ENCODE measurements at regions not wholly inside any gene's neighbourhood (a gene's known extent, or its start where the extent isn't known, plus 50 kb on each side); places are given as distances from the start of the nearest gene placed in this dataset.

DNA sequence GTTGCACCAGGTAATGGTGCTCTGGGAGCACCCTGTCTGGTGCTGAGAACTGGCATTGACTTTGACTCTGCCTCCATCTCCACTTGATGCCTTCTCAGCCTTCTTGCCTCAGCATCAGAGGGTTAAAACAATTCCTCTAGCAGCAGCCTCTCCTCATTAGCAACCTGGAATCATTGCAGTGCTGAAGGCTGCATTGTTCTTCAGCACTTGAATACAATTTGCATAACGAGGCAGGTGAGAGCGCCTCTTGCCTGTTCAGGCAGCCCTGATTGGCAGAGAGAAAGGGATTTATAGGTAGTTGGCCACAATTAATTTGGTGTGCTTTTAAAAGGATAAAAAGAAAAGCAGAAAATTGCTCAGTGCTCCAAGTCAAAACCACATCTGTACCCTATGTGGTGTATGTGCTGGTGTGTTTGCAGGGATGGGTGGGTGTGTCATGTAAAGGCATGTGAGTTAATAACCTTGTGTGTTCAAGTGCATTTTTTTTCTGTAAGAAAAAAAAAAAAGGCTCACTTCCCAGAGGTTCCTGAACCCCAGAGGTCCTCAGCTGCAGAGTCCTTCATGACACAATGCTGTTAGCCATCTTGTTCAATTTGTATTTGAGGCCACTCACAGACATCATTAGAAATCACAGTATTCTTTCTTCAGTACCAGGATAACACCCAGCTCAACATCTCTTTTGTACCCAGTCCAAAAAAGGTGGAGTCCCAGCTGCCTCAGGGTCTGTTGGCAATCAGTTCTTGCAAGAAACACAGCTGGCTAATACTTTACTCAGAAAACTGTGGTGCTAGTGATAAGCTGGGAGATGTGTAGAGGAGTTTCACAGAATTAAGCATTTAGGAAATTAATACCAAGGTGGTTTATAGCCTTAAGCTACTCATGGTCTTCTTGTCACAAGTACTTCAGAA lies 385.6 kb downstream of the GRIN2B start:
- CTCF ChIA-PET: interaction anchor here in 1 of 2 donors (0.5 to 1.5 kb wide), 3 partner anchors 9 to 1341 kb away, joined by 3 to 4 read pairs (median 4); no protein-coding TSS in a partner anchor
- Mint-ChIP-seq H3K27ac (no peak overlapping the region), H3K4me3 (no peak overlapping the region), H3K9me3 (peaks cover 0 to 3% (median 0%) of the 10 kb centered on the region in 3 donors), H3K27me3 (peaks cover 0 to 8% of the 10 kb centered on the region in 2 donors), H3K36me3 (no peaks in the 10 kb centered on the region), H3K4me1 (no peaks in the 10 kb centered on the region)
- no peaks in the 10 kb centered on the region for H3K4me1 ChIP-seq (ENCODE audit: control insufficient read depth in 1 of 2, extremely low read depth in 1 of 2, insufficient read depth in 2 of 2, low read length in 2 of 2)
- no peak overlapping the region for H3K27ac ChIP-seq (ENCODE audit: low read length)
- DNase-seq (no peak), ATAC-seq (replicated peaks in 1 of 4) (no peak)
- POLR2A ChIA-PET: interaction anchor here in 1 of 2 donors (0.6 kb wide), 1 partner anchor 14 kb away, joined by 6 read pairs; no protein-coding TSS in a partner anchor
- H3K36me3 ChIP-seq (ENCODE audit: control insufficient read depth in 2 of 2, extremely low read depth in 1 of 2, insufficient read depth in 1 of 2, low read length in 1 of 2): no peaks in the 10 kb centered on the region
- 100% methylated on average over 1 of the region's 2 CpGs for WGBS (ENCODE audit: insufficient coverage)
- no peaks in the 10 kb centered on the region for H3K27me3 ChIP-seq (replicated peaks in 1 of 2; ENCODE audit: control insufficient read depth in 2 of 2, extremely low read depth in 1 of 2, insufficient read depth in 2 of 2, low read length in 1 of 2)
- no peak overlapping the region for H3K4me3 ChIP-seq (ENCODE audit: control insufficient read depth in 1 of 2, extremely low read depth in 1 of 2, low read length in 1 of 2)
- no peaks in the 10 kb centered on the region for H3K9me3 ChIP-seq

DNA sequence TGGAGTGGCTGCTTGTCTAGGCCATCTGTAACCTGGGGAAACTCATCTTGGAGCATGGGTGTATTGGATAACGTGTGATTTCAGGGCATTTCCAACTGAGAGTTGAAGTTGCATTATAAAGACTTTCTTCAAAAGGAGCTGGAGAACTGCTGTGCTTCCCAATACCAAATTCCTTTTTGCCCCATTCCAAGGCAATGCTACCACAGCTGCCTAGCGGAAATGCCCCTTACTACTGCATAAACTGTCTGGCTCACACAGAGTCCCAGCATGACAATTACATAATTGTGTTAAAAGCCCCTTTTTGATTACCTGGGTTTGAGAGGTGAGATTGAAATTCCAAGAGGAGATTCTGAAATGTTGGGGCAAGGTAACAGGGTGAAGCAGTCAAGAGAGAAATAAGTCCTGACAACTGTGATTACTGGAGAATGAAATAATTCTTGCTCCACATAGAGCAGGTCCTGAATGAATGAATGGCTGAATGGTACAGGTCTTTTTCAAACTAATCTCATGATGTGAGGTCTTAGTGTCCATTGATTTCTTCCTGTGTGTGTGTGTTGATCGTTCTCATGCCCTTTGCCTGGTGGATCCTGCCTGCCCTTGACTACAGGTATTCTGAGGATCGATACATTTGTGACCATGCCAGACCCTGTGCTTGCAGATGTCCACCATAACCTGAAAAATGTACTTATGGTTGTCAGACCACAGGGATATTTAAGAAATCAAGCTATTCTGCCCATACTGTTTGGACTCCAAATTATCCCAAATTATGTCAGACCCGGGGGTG lies 386.5 kb downstream of the GRIN2B start:
- WGBS (ENCODE audit: insufficient coverage): 68% methylated on average over 2 of the region's 5 CpGs
- no peaks in the 10 kb centered on the region for H3K4me1 Mint-ChIP-seq

DNA sequence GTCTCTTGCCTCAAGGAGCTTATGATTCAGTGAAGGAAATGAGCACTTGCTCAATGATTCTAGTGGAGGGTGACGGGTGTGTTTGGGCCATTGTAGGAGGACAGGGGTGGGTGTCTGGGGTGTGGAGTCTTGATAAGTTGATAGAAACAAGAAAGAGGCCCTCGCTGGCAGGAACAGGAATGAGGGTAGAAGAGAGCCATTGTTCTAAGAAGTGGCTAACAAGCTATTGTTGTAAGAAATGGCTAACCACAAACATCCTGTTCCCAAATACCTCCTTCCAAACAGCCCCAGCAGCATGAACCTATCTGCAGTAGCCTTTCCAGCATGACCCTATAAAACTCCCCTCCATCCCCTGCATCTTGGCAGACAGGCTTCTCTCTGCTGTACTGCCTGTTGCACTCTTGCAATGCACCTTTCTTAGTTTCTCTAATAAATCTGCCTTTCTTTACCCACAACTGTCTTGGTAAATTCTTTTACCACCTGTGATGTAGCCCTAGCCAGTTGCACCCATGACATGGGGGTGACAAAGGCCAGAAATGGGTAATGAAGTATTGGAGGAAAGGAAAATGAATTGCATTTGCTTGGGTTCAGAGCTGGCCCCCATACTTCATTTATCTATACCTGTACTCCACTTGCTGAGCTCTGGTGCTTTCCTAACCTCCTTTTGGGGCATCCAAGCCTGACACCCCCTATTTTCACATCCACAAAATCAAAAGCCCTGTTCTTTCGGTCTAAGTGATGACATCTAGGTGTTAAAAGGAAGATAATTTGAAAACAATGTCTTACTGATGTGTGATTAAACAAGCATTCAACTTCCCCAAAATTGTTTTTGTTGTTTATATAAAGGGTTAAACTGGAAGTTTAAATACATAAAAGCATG lies 389.1 kb downstream of the GRIN2B start:
- 50% methylated on average over 1 of the region's 3 CpGs for WGBS (ENCODE audit: insufficient coverage)
- Mint-ChIP-seq H3K27me3 (peaks cover 0 to 4% of the 10 kb centered on the region in 2 donors), H3K4me1 (no peaks in the 10 kb centered on the region), H3K9me3 (peaks cover 0 to 3% (median 0%) of the 10 kb centered on the region in 3 donors), H3K36me3 (no peaks in the 10 kb centered on the region), H3K27ac (no peak overlapping the region), H3K4me3 (no peak overlapping the region)
- Histone ChIP-seq H3K4me1 (ENCODE audit: control insufficient read depth in 1 of 2, extremely low read depth in 1 of 2, insufficient read depth in 2 of 2, low read length in 2 of 2) (no peaks in the 10 kb centered on the region), H3K27ac (ENCODE audit: low read length) (no peak overlapping the region), H3K27me3 (replicated peaks in 1 of 2; ENCODE audit: control insufficient read depth in 2 of 2, extremely low read depth in 1 of 2, insufficient read depth in 2 of 2, low read length in 1 of 2) (no peaks in the 10 kb centered on the region), H3K9me3 (no peaks in the 10 kb centered on the region), H3K36me3 (ENCODE audit: control insufficient read depth in 2 of 2, extremely low read depth in 1 of 2, insufficient read depth in 1 of 2, low read length in 1 of 2) (no peaks in the 10 kb centered on the region), H3K4me3 (ENCODE audit: control insufficient read depth in 1 of 2, extremely low read depth in 1 of 2, low read length in 1 of 2) (no peak overlapping the region)
- ChIA-PET CTCF (no interaction called here), POLR2A (no interaction called here)
- DNase-seq (no peak), ATAC-seq (replicated peaks in 1 of 4) (no peak)

More for the DNA sequence above, 386.5 kb downstream of the GRIN2B start:
- Histone ChIP-seq H3K4me1 (ENCODE audit: control insufficient read depth in 1 of 2, extremely low read depth in 1 of 2, insufficient read depth in 2 of 2, low read length in 2 of 2) (no peaks in the 10 kb centered on the region), H3K9me3 (no peaks in the 10 kb centered on the region), H3K4me3 (ENCODE audit: control insufficient read depth in 1 of 2, extremely low read depth in 1 of 2, low read length in 1 of 2) (no peak overlapping the region), H3K27ac (ENCODE audit: low read length) (no peak overlapping the region), H3K27me3 (replicated peaks in 1 of 2; ENCODE audit: control insufficient read depth in 2 of 2, extremely low read depth in 1 of 2, insufficient read depth in 2 of 2, low read length in 1 of 2) (no peaks in the 10 kb centered on the region), H3K36me3 (ENCODE audit: control insufficient read depth in 2 of 2, extremely low read depth in 1 of 2, insufficient read depth in 1 of 2, low read length in 1 of 2) (no peaks in the 10 kb centered on the region)
- Mint-ChIP-seq H3K4me3 (no peak overlapping the region), H3K27ac (no peak overlapping the region), H3K9me3 (peaks cover 0 to 3% (median 0%) of the 10 kb centered on the region in 3 donors), H3K36me3 (no peaks in the 10 kb centered on the region), H3K27me3 (peaks cover 0 to 4% of the 10 kb centered on the region in 2 donors)
- CTCF ChIA-PET: interaction anchor here in 1 of 2 donors (1.5 kb wide), 1 partner anchor 10 kb away, joined by 4 read pairs; no protein-coding TSS in a partner anchor
- POLR2A ChIA-PET: interaction anchor here in 1 of 2 donors (0.6 kb wide), 1 partner anchor 13 kb away, joined by 6 read pairs; no protein-coding TSS in a partner anchor
- DNase-seq (no peak), ATAC-seq (replicated peaks in 1 of 4) (no peak)

DNA sequence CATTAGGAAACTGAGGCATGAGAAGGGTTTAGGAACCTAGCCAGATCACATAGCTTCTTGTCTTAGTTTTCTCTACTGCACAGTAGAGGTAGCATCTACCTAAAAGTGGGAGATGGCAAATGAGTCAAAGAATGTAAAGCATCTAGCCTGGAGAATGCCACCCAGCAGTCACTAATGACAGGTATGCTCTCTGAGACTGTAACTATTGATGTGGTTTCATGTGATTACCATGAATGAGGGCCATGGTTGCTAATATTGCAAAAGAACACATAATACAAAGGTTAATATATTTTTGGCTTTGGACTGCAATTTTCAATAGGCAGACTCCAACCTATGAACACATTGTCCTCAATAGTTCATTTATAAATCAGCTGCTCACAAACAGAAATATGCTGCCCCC lies 389.9 kb downstream of the GRIN2B start:
- H3K36me3 ChIP-seq (ENCODE audit: control insufficient read depth in 2 of 2, extremely low read depth in 1 of 2, insufficient read depth in 1 of 2, low read length in 1 of 2): no peaks in the 10 kb centered on the region
- no peak for ATAC-seq (replicated peaks in 1 of 4)
- no peak overlapping the region for H3K27ac ChIP-seq (ENCODE audit: low read length)
- Mint-ChIP-seq H3K36me3 (no peaks in the 10 kb centered on the region), H3K9me3 (peaks cover 0 to 3% (median 0%) of the 10 kb centered on the region in 3 donors), H3K27me3 (no peaks in the 10 kb centered on the region), H3K4me3 (no peak overlapping the region), H3K27ac (no peak overlapping the region), H3K4me1 (no peaks in the 10 kb centered on the region)
- no peak for DNase-seq
- H3K27me3 ChIP-seq (replicated peaks in 1 of 2; ENCODE audit: control insufficient read depth in 2 of 2, extremely low read depth in 1 of 2, insufficient read depth in 2 of 2, low read length in 1 of 2): no peaks in the 10 kb centered on the region
- H3K4me3 ChIP-seq (ENCODE audit: control insufficient read depth in 1 of 2, extremely low read depth in 1 of 2, low read length in 1 of 2): no peak overlapping the region
- no peaks in the 10 kb centered on the region for H3K4me1 ChIP-seq (ENCODE audit: control insufficient read depth in 1 of 2, extremely low read depth in 1 of 2, insufficient read depth in 2 of 2, low read length in 2 of 2)
- POLR2A ChIA-PET: no interaction called here
- H3K9me3 ChIP-seq: no peaks in the 10 kb centered on the region
- CTCF ChIA-PET: no interaction called here

DNA sequence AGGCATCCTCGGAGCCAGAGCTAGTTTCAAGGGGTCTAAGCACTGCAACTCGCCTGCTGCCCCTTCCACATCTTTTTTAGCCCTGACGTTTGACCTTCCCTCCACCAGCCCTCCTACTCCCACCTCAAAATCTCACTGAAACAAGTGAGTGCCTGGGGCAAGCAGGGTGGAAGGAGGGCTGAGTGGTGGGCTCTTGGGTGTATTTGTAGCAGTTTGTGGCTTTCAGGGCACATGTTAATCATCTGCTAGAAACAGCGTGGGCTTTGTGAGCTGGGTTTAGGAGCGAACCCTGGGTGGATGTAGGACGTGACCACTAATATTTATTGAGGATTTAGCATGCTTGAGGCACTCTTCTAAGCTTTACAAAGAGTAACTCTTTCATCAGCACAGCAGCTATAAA lies 390.3 kb downstream of the GRIN2B start:
- WGBS (ENCODE audit: insufficient coverage): no CpG with 5 or more reads among the region's 6 CpGs
- H3K27me3 Mint-ChIP-seq: no peaks in the 10 kb centered on the region
- Histone ChIP-seq H3K4me1 (ENCODE audit: control insufficient read depth in 1 of 2, extremely low read depth in 1 of 2, insufficient read depth in 2 of 2, low read length in 2 of 2) (no peaks in the 10 kb centered on the region), H3K4me3 (ENCODE audit: control insufficient read depth in 1 of 2, extremely low read depth in 1 of 2, low read length in 1 of 2) (no peak overlapping the region), H3K27ac (ENCODE audit: low read length) (no peak overlapping the region), H3K36me3 (ENCODE audit: control insufficient read depth in 2 of 2, extremely low read depth in 1 of 2, insufficient read depth in 1 of 2, low read length in 1 of 2) (no peaks in the 10 kb centered on the region), H3K27me3 (replicated peaks in 1 of 2; ENCODE audit: control insufficient read depth in 2 of 2, extremely low read depth in 1 of 2, insufficient read depth in 2 of 2, low read length in 1 of 2) (no peaks in the 10 kb centered on the region), H3K9me3 (no peaks in the 10 kb centered on the region)
- no peak overlapping the region for H3K4me3 Mint-ChIP-seq
- POLR2A ChIA-PET: no interaction called here
- no peaks in the 10 kb centered on the region for H3K4me1 Mint-ChIP-seq
- CTCF ChIA-PET: no interaction called here
- DNase-seq (no peak), ATAC-seq (replicated peaks in 1 of 4) (no peak)
- H3K36me3 Mint-ChIP-seq: no peaks in the 10 kb centered on the region
- no peak overlapping the region for H3K27ac Mint-ChIP-seq
- peaks cover 0 to 3% (median 0%) of the 10 kb centered on the region in 3 donors for H3K9me3 Mint-ChIP-seq

DNA sequence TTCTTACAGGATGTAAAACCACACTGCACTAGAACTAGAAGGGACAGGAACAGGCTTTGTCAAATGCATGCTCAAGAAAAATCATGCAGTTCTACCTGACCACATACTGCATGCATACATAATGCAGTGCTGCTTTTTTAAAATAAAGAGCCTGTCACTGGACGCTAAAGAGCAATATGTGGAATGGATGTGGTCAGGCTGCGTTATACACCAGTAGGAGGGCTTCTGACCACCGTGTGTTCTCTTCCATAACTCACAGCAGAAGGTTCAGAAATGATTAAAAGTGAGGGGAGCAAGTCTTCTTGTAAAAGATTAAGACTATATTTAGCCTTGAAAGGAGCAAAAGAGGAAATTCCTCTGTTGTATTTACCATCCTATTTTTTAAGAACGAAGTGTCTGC lies 392.0 kb downstream of the EMP1 start:
- ChIA-PET CTCF (no interaction called here), POLR2A (no interaction called here)
- no peak overlapping the region for H3K4me3 Mint-ChIP-seq
- H3K36me3 Mint-ChIP-seq: no peaks in the 10 kb centered on the region
- no peaks in the 10 kb centered on the region for H3K27me3 ChIP-seq (replicated peaks in 1 of 2; ENCODE audit: control insufficient read depth in 2 of 2, extremely low read depth in 1 of 2, insufficient read depth in 2 of 2, low read length in 1 of 2)
- WGBS (ENCODE audit: insufficient coverage): no CpG with 5 or more reads among the region's 4 CpGs
- no peaks in the 10 kb centered on the region for H3K4me1 Mint-ChIP-seq
- H3K4me3 ChIP-seq (ENCODE audit: control insufficient read depth in 1 of 2, extremely low read depth in 1 of 2, low read length in 1 of 2): no peak overlapping the region
- H3K27ac ChIP-seq (ENCODE audit: low read length): no peak overlapping the region
- no peaks in the 10 kb centered on the region for H3K9me3 Mint-ChIP-seq
- ATAC-seq (replicated peaks in 1 of 4) (no peak), DNase-seq (no peak)
- H3K27ac Mint-ChIP-seq: no peak overlapping the region
- no peaks in the 10 kb centered on the region for H3K27me3 Mint-ChIP-seq
- H3K36me3 ChIP-seq (ENCODE audit: control insufficient read depth in 2 of 2, extremely low read depth in 1 of 2, insufficient read depth in 1 of 2, low read length in 1 of 2): no peaks in the 10 kb centered on the region
- no peaks in the 10 kb centered on the region for H3K4me1 ChIP-seq (ENCODE audit: control insufficient read depth in 1 of 2, extremely low read depth in 1 of 2, insufficient read depth in 2 of 2, low read length in 2 of 2)
- no peaks in the 10 kb centered on the region for H3K9me3 ChIP-seq
